BLaER1 treated with 17β-estradiol and CSF1 and Interleukin-3, amounts not matched to agents 10 nM and 100 nM (cell line): ENCODE measurements at regions not wholly inside any gene's neighbourhood (a gene's known extent, or its start where the extent isn't known, plus 50 kb on each side); places are given as distances from the start of the nearest gene placed in this dataset.
"Not testable (repeated sequence)": the region's sequence is repeated elsewhere in the genome, so short reads cannot be mapped to it uniquely, and the experiment has no call there.

Source experiments
- H3K27ac ChIP-seq, 11 experiments: shearing (Covaris generic); formaldehyde crosslinking; 2 replicates each; pipeline ENCODE4 v1.8.1; 2022
- H3K27me3 ChIP-seq, 11 experiments: shearing (Covaris generic); formaldehyde crosslinking; 2 replicates each; pipeline ENCODE4 v1.8.1; 2022
- H3K36me3 ChIP-seq, 11 experiments: shearing (Covaris generic); formaldehyde crosslinking; 2 replicates each; pipeline ENCODE4 v1.8.1; 2022
- H3K4me1 ChIP-seq, 10 experiments: shearing (Covaris generic); formaldehyde crosslinking; 2 replicates each; pipeline ENCODE4 v1.8.1; 2022
- H3K4me2 ChIP-seq, 11 experiments: shearing (Covaris generic); formaldehyde crosslinking; 2 replicates each; pipeline ENCODE4 v1.8.1; 2022
- H3K4me3 ChIP-seq, 10 experiments: shearing (Covaris generic); formaldehyde crosslinking; 2 replicates each; pipeline ENCODE4 v1.8.1; 2022
- H3K9ac ChIP-seq, 11 experiments: shearing (Covaris generic); formaldehyde crosslinking; 2 replicates each; pipeline ENCODE4 v1.8.1; 2022
- H3K9me3 ChIP-seq, 11 experiments: shearing (Covaris generic); formaldehyde crosslinking; replicated peaks in 1 of 11; 2 replicates each; pipeline ENCODE4 v1.8.1; 2022
- H4K20me1 ChIP-seq, 11 experiments: shearing (Covaris generic); formaldehyde crosslinking; 2 replicates each; pipeline ENCODE4 v1.8.1; 2022
- Cebpa-rat ChIP-seq, 11 experiments: shearing (Covaris generic); IDR thresholded peaks; 2 replicates each; pipeline ENCODE4 v1.8.1; 2022

DNA sequence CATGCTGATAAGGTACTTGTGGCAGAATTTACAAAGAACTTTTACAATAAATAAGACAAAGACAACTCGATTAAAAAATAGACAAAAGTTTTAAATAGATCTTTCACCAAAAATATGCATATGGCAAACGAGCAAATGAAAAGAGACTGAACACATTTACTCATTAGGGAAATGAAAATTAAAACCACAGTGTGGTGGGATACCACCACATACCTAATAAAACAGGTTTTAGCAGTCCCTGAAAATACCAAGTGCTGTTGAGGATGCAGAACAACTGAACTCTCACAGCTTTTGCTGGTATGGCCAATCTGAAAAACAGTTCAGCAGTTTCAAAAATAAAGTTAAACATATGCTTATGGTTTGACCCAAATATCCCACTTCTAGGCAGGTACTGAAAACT lies 205.4 kb upstream of the ADO start:
- no peak for TF ChIP-seq Cebpa-rat (IDR thresholded peaks at IDR 0.05)
- no peak overlapping the region for H3K27ac ChIP-seq
- no peak overlapping the region for H3K4me2 ChIP-seq

DNA sequence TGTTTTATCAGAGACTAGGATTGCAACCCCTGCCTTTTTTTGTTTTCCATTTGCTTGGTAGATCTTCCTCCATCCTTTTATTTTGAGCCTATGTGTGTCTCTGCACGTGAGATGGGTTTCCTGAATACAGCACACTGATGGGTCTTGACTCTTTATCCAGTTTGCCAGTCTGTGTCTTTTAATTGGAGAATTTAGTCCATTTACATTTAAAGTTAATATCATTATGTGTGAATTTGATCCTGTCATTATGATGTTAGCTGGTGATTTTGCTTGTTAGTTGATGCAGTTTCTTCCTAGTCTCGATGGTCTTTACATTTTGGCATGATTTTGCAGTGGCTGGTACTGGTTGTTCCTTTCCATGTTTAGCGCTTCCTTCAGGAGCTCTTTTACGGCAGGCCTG lies 198.0 kb upstream of the ADO start:
- H4K20me1 ChIP-seq, H3K36me3 ChIP-seq, H3K9ac ChIP-seq, H3K4me3 ChIP-seq, H3K27me3 ChIP-seq, H3K9me3 ChIP-seq, H3K27ac ChIP-seq, H3K4me2 ChIP-seq: not testable (repeated sequence)
- peaks cover 5 to 13% (median 9%) of the 10 kb centered on the region in 10 experiments; a peak in 17 of 20 replicates for H3K4me1 ChIP-seq

More for the DNA sequence above, 205.4 kb upstream of the ADO start:
- Histone ChIP-seq H3K9ac (no peak overlapping the region), H3K9me3 (peaks cover 0 to 12% (median 0%) of the 10 kb centered on the region in 11 experiments; a peak in 6 of 22 replicates), H3K4me3 (no peak overlapping the region), H3K4me1 (peaks cover 0 to 6% (median 0%) of the 10 kb centered on the region in 10 experiments; a peak in 7 of 20 replicates), H4K20me1 (no peaks in the 10 kb centered on the region), H3K36me3 (no peaks in the 10 kb centered on the region), H3K27me3 (no peaks in the 10 kb centered on the region)

DNA sequence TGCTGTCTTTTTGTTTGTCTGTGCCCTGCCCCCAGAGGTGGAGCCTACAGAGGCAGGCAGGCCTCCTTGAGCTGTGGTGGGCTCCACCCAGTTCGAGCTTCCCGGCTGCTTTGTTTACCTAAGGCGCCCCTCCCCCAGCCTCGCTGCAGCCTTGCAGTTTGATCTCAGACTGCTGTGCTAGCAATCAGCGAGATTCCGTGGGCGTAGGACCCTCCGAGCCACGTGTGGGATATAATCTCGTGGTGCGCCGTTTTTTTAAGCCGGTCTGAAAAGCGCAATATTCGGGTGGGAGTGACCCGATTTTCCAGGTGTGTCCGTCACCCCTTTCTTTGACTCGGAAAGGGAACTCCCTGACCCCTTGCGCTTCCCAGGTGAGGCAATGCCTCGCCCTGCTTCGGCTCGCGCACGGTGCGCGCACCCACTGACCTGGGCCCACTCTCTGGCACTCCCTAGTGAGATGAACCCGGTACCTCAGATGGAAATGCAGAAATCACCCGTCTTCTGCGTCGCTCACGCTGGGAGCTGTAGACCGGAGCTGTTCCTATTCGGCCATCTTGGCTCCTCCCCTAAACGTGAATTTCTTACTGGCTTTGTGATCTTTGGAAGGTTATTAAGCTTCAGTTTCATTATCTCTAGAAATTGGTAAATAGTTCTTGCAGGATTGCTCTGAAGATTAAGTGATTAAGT lies 196.2 kb upstream of the ADO start:
- H3K9me3 ChIP-seq, H3K4me3 ChIP-seq, H3K27me3 ChIP-seq, H3K4me2 ChIP-seq, H4K20me1 ChIP-seq, H3K36me3 ChIP-seq, H3K27ac ChIP-seq, H3K9ac ChIP-seq: not testable (repeated sequence)
- H3K4me1 ChIP-seq: peaks cover 13 to 24% (median 20%) of the 10 kb centered on the region in 10 experiments

DNA sequence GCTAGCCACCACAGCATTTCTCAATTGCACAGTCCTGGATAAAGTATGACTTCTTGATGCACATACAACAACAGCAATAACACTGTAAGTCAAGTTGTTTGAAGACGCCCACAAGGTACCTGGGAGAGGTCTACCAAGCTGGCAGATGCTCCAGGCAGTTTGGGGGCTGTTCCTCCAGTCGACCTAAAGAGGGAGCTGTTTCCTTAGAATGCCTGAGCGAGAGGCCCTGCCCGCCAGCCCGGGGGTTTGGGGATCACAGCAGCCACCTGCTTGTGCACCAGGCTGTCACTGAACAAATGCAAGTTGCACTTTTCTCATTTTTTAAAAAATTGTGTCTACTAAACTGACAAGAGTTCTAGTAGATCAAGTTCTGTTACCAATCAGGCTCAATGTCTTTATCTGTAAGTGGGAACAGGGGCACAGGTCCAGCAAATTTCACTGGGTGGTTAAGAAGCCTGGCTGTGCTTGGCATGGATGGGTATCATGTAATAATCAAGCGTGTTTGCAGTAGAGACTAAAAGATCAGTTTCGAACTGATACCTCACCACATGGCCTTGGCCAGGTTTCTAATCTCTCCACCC lies 193.8 kb upstream of the ADO start:
- Histone ChIP-seq H3K9me3 (peaks cover 0 to 13% (median 0%) of the 10 kb centered on the region in 11 experiments; a peak in 6 of 22 replicates), H3K4me1 (peaks cover 26 to 48% (median 41%) of the 10 kb centered on the region in 10 experiments), H3K27me3 (no peaks in the 10 kb centered on the region), H3K27ac (no peak overlapping the region), H4K20me1 (no peaks in the 10 kb centered on the region), H3K36me3 (no peaks in the 10 kb centered on the region), H3K4me3 (no peak overlapping the region), H3K4me2 (peak overlapping the region in 7 of 11 experiments; percentile 0 to 47 (median 8); a peak in 8 of 22 replicates), H3K9ac (no peak overlapping the region)
- TF ChIP-seq Cebpa-rat (IDR thresholded peaks at IDR 0.05): no peak

DNA sequence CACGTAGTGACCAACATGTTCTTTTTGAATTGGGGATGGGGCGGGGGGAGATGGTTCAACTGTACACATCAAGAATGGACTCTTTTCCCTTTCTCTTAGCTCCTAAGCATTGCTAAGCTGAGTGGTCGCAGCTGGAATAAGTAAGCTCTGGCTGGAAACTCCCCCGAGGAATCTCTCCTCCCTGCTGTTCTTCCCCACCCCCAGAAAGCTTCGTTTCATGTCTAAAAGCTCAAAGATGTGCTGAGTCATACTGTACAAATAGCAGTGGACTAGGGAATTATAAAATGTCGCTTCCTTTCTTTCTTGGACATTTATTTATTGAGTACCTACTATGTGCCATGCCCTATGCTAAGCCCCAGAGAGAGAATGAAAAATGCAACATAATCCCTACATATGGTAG lies 191.1 kb upstream of the ADO start:
- TF ChIP-seq Cebpa-rat (IDR thresholded peaks at IDR 0.05): no peak
- no peaks in the 10 kb centered on the region for H3K27me3 ChIP-seq
- H3K27ac ChIP-seq: peak overlapping the region; percentile 15 to 61 (median 40); a peak in 18 of 22 replicates
- no peaks in the 10 kb centered on the region for H3K36me3 ChIP-seq
- no peak overlapping the region for H3K4me3 ChIP-seq
- H3K4me1 ChIP-seq: peaks cover 47 to 74% (median 68%) of the 10 kb centered on the region in 10 experiments
- H3K9me3 ChIP-seq: peaks cover 0 to 13% (median 0%) of the 10 kb centered on the region in 11 experiments; a peak in 6 of 22 replicates
- peak overlapping the region; percentile 27 to 82 (median 53); a peak in 21 of 22 replicates for H3K4me2 ChIP-seq
- no peak overlapping the region for H3K9ac ChIP-seq
- H4K20me1 ChIP-seq: no peaks in the 10 kb centered on the region

DNA sequence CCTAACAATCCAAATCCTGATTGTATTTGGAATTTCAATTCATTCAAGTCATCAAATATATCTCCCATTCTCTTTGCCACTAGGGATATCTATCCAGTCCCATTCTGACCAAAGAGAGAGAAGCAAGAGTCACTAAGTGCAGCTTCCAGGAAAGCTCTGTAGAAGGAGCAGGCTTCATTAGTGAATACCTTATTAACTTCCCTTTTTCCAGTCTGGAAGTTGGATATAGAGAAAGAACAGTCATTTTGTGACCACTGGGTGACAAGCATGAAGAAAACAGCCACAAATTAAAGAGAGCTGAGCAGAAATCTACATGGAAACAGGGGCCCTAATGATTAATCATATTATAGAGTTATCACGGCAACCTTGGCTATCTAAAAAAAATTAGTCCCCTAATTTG lies 190.7 kb upstream of the ADO start:
- TF ChIP-seq Cebpa-rat (IDR thresholded peaks at IDR 0.05): no peak

DNA sequence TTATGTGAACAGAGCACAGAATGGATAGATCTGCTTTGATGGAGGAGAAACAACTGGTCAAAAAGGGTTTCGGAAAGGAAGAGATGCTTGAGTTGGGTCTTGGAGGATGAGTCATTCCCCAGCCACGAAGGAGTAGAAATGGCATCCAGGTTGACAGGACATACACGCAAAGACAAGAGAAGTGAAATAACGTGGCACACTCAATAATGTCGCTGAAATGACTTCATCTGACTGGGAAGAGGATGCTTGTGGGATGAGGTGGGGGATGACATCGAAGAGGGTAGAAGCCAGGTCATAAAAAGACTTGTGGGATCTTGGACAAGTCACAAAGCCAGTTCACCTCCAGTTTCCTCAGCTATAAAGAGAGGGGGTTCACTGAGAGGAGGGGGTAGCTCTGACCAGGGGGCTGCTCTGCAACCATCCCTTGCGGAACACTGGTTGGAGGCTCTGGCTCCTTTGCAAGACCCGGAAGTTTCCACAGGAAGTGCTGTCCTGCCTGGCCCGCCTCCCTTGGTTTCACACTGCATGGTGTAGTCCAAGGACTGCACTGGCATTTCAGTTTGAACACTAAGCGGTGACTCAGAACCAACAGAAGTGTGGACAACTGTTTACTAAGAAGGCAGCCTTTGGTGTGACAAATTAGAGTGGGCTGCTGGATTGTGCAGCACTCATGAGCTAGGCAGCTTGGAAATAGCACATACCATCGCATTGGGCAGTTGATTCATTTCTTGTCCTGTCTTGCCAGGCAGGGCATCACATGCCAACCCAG lies 189.9 kb upstream of the ADO start:
- H3K27ac ChIP-seq: peak overlapping the region in 9 of 11 experiments; percentile 30 to 61 (median 41); a peak in 13 of 22 replicates
- peak overlapping the region in 10 of 11 experiments; percentile 12 to 82 (median 54); a peak in 18 of 22 replicates for H3K4me2 ChIP-seq
- H4K20me1 ChIP-seq: no peaks in the 10 kb centered on the region
- H3K36me3 ChIP-seq: no peaks in the 10 kb centered on the region
- H3K27me3 ChIP-seq: no peaks in the 10 kb centered on the region
- H3K4me1 ChIP-seq: peaks cover 59 to 86% (median 79%) of the 10 kb centered on the region in 10 experiments
- H3K9ac ChIP-seq: no peak overlapping the region; a peak in 1 of 22 replicates
- TF ChIP-seq Cebpa-rat (IDR thresholded peaks at IDR 0.05): no peak
- H3K9me3 ChIP-seq: peaks cover 0 to 13% (median 0%) of the 10 kb centered on the region in 11 experiments; a peak in 6 of 22 replicates
- H3K4me3 ChIP-seq: no peak overlapping the region

More for the DNA sequence above, 190.7 kb upstream of the ADO start:
- no peak overlapping the region for H3K4me3 ChIP-seq
- peaks cover 0 to 13% (median 0%) of the 10 kb centered on the region in 11 experiments; a peak in 6 of 22 replicates for H3K9me3 ChIP-seq
- H3K27ac ChIP-seq: peak overlapping the region in 10 of 11 experiments; percentile 7 to 61 (median 40); a peak in 17 of 22 replicates
- H3K27me3 ChIP-seq: no peaks in the 10 kb centered on the region
- peak overlapping the region; percentile 27 to 82 (median 53); a peak in 21 of 22 replicates for H3K4me2 ChIP-seq
- no peak overlapping the region for H3K9ac ChIP-seq
- peaks cover 52 to 79% (median 72%) of the 10 kb centered on the region in 10 experiments for H3K4me1 ChIP-seq
- H4K20me1 ChIP-seq: no peaks in the 10 kb centered on the region
- H3K36me3 ChIP-seq: no peaks in the 10 kb centered on the region

DNA sequence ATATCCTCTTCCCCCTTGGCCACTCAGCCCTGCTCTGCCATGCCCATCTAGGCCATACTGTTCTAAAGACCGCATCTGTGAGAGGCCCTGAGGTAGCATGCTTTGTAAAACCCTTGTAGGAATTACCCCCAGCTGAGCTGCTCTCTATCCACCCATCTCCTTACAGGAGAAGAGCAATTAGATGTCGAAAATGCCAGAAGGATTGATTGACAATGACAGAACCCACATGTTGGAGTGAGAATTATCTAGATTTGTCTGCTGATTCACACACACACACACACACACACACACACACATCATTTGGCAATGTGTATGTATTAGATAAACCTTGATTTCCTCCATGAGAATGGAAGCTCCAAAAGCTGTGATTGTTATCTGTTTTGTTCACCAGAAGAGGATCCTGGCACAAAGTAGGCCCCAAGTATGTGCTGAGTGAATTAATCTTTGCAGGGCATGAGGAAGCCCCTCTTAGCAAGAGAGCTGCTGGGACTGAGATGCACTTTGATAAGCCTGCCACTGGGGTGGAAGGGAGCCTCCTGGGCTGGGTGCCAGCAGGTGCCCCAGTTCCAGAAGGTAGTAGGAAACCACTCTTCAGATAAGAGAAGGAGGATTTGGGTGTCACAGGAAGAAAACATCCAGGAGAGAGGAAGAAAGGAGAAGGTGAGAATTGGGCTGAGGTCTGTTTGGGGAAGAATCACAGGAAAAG lies 187.5 kb upstream of the ADO start:
- peaks cover 63 to 97% (median 89%) of the 10 kb centered on the region in 10 experiments for H3K4me1 ChIP-seq
- H3K4me2 ChIP-seq: peak overlapping the region; percentile 17 to 85 (median 55); a peak in 17 of 22 replicates
- no peak for TF ChIP-seq Cebpa-rat (IDR thresholded peaks at IDR 0.05)
- no peaks in the 10 kb centered on the region for H3K27me3 ChIP-seq
- no peaks in the 10 kb centered on the region for H3K36me3 ChIP-seq
- peaks cover 0 to 13% (median 0%) of the 10 kb centered on the region in 11 experiments; a peak in 6 of 22 replicates for H3K9me3 ChIP-seq
- H3K9ac ChIP-seq: peak overlapping the region in 3 of 11 experiments; percentile 17 to 49 (median 40); a peak in 3 of 22 replicates
- H3K27ac ChIP-seq: peak overlapping the region in 8 of 11 experiments; percentile 11 to 91 (median 60); a peak in 14 of 22 replicates
- no peaks in the 10 kb centered on the region for H4K20me1 ChIP-seq
- H3K4me3 ChIP-seq: no peak overlapping the region
